Kidney epithelial cell (primary cell): ENCODE measurements at regions not wholly inside any gene's neighbourhood (a gene's known extent, or its start where the extent isn't known, plus 50 kb on each side); places are given as distances from the start of the nearest gene placed in this dataset.

Source experiments
- DNase-seq: peaks from one replicate; pipeline ENCODE4 v3.0.0-alpha.2; 2010; ENCODE audit warnings: low read depth
- H3K27me3 ChIP-seq: 2 replicates; pipeline ENCODE4 v1.6.0; 2011; ENCODE audit warnings: low read length; ENCODE audit not compliant: control insufficient read depth, insufficient read depth
- H3K36me3 ChIP-seq: 2 replicates; pipeline ENCODE4 v1.5.1; 2011; ENCODE audit warnings: low read length; ENCODE audit not compliant: control insufficient read depth, insufficient read depth
- H3K4me3 ChIP-seq: 2 replicates; pipeline ENCODE4 v1.5.1; 2011; ENCODE audit warnings: low read depth, mild to moderate bottlenecking, control low read depth, low read length
- TF ChIP-seq, protein P1 (sequence below): IDR thresholded peaks from 2 replicates; pipeline ENCODE4 v1.5.1; 2011; ENCODE audit warnings: mild to moderate bottlenecking, moderate library complexity, low read length, control low read depth, inconsistent platforms; ENCODE audit not compliant: insufficient read depth, poor library complexity, severe bottlenecking

DNA sequence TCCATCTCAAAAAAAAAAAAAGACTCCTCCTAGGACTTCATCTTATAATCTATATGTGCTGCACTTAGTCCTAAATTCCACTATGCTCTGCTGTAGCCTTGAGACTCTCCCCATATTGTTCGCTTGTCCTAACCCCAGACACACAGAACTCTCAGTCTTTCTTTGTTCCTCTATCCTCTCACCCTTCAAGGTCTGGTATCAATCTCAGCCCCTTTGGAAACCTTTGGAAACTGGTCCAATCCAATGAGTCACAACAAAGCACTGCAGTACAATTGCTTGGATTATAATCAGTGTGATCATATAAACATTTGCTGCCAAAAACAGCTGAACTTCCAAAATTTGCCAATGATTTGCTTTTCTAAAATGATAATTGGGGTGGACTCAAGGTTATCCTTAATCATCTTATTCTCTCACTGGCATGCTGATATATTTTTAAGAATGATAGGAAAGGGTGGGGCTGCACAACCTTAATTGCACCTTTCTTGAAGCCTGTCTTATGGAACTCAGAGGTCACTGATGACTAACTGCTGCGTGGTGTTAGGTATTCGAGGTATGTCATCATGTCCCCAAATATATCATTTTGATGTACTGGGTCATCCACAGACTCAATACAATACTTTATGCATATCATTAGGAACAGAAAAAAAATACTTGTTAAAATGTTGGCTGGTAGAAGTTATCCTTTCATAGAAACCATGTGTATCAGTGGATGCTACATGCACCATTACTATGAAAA, 756.7 kb downstream of the NR2F2 start:
- Histone ChIP-seq H3K36me3 (no peaks in the 10 kb centered on the region), H3K27me3 (no peaks in the 10 kb centered on the region), H3K4me3 (no peak overlapping the region)
- DNase-seq = no peak
- TF ChIP-seq, protein P1, sequence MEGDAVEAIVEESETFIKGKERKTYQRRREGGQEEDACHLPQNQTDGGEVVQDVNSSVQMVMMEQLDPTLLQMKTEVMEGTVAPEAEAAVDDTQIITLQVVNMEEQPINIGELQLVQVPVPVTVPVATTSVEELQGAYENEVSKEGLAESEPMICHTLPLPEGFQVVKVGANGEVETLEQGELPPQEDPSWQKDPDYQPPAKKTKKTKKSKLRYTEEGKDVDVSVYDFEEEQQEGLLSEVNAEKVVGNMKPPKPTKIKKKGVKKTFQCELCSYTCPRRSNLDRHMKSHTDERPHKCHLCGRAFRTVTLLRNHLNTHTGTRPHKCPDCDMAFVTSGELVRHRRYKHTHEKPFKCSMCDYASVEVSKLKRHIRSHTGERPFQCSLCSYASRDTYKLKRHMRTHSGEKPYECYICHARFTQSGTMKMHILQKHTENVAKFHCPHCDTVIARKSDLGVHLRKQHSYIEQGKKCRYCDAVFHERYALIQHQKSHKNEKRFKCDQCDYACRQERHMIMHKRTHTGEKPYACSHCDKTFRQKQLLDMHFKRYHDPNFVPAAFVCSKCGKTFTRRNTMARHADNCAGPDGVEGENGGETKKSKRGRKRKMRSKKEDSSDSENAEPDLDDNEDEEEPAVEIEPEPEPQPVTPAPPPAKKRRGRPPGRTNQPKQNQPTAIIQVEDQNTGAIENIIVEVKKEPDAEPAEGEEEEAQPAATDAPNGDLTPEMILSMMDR = no peak

DNA sequence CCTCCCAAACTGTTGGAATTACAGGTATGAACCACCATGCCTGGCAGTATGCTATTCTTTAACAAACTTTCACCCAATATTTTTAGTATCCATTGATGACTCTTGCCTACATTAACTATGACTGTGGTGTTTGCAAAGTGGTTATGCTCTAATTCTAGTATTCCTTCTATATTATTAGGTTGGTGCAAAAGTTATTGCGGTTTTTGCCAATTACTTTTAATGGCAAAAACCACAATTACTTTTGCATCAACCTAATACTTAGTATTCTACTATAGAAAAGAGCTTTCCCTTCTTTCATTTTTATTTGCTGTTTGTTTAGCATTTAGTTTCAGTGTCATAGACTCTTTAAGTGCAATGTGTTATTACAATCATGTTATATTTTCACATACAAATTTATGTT, 760.6 kb downstream of the NR2F2 start:
- Histone ChIP-seq H3K27me3 (no peaks in the 10 kb centered on the region), H3K4me3 (no peak overlapping the region), H3K36me3 (no peaks in the 10 kb centered on the region)
- DNase-seq = no peak
- TF ChIP-seq, protein P1 = no peak

DNA sequence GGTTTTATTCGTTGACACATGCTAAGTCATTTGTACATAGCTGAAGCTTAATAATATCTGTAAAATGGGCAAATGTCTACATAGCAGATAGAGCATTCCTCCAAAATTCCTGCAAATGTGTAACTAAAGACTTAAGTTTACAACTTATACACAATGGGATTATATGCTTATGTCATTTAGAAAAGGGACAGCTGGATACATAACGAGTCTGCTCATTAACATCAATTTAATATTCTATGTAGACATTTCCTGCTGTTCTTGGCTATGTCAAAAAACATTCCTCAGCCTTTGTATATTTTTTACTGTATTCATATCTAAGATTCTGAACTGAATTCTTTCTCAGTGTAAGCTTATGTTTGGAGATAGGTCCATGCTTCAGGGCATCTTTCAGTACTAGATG, 762.2 kb downstream of the NR2F2 start:
- no peak overlapping the region for H3K4me3 ChIP-seq
- no peaks in the 10 kb centered on the region for H3K36me3 ChIP-seq
- no peak for DNase-seq
- no peaks in the 10 kb centered on the region for H3K27me3 ChIP-seq
- TF ChIP-seq, protein P1 = no peak

DNA sequence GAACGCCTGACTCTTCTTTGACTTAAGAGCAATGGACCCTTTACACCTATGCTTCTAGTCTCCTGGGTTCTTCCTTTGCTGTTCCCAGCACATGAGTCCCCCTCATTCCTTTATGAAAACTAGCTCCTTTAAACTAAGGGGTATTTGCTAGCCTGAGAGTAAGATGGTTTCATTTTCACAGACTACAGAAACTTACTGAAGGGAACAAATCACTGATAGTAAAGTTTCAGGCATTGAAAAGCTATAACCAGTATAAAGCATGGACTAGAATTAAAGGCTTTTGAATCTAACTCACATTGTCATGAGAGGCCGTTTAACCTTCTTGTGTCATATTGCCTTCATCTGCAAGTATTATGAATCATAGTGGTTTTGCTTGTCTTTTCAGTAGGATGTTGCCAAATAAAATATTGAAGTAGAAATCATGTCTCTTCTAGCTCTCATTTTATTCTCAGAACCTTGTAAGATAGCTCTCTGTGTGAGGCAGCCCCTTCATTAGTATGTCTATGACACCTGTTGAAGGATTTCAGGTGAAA, 765.9 kb downstream of the NR2F2 start:
- TF ChIP-seq, protein P1 = no peak
- H3K27me3 ChIP-seq = no peaks in the 10 kb centered on the region
- DNase-seq = no peak
- H3K36me3 ChIP-seq = no peaks in the 10 kb centered on the region
- no peak overlapping the region for H3K4me3 ChIP-seq

DNA sequence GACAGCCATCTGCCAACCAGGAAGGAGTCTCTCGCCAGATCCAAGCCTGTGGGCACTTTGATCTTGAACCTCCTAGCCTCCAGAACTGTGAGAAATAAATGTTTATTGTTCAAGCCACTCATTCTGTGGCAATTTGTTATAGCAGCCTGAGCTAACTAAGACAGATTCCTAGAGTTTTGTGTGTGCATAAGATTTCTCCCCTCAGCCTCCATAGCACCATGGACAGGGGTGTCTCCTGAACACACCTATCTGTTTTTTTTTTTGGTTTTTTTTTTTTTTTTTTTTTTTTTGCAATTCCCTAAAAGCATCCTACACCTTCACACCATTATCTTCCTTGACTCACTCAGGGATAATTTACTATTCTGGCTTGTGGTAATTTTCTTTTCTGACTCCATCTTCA, 768.5 kb downstream of the NR2F2 start:
- TF ChIP-seq, protein P1 = no peak
- DNase-seq = no peak
- H3K27me3 ChIP-seq = no peaks in the 10 kb centered on the region
- H3K4me3 ChIP-seq = no peak overlapping the region
- no peaks in the 10 kb centered on the region for H3K36me3 ChIP-seq

DNA sequence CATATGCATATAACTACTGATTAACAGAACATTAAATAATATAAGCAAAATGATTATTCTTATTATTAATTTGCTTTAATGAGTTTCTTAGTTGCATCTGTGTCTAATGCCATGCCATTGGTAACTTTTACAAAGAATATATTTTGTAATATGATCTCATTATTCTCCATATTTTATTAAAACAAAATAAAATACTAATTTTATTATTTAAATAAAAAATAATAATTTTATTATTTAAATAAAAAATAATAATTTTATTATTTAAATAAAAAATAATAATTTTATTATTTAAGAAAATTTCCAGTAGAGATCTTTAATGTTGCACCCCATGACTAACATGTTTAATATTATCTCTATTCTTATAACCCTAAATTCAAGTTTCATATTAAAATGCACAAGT, 771.1 kb downstream of the NR2F2 start:
- DNase-seq = no peak
- TF ChIP-seq, protein P1 = no peak
- H3K4me3 ChIP-seq = no peak overlapping the region
- H3K36me3 ChIP-seq = no peaks in the 10 kb centered on the region
- no peaks in the 10 kb centered on the region for H3K27me3 ChIP-seq
